D721Med (cell line): ENCODE measurements at regions not wholly inside any gene's neighbourhood (a gene's known extent, or its start where the extent isn't known, plus 50 kb on each side); places are given as distances from the start of the nearest gene placed in this dataset.

Source experiments
- DNase-seq: peaks from one replicate; pipeline ENCODE4 v3.0.0; 2011; ENCODE audit warnings: low spot score; ENCODE audit not compliant: insufficient read length
- FAIRE-seq: peaks from 2 replicates; lab custom pipeline; 2011; peaks lifted over from hg19 to GRCh38; lab: Jason Lieb, UNC
- TF ChIP-seq, protein P1 (sequence below): IDR thresholded peaks from 2 replicates; pipeline ENCODE4 v1.5.1; 2012; ENCODE audit warnings: mild to moderate bottlenecking, control low read depth; ENCODE audit not compliant: insufficient read depth; ENCODE audit errors: missing control alignments

DNA sequence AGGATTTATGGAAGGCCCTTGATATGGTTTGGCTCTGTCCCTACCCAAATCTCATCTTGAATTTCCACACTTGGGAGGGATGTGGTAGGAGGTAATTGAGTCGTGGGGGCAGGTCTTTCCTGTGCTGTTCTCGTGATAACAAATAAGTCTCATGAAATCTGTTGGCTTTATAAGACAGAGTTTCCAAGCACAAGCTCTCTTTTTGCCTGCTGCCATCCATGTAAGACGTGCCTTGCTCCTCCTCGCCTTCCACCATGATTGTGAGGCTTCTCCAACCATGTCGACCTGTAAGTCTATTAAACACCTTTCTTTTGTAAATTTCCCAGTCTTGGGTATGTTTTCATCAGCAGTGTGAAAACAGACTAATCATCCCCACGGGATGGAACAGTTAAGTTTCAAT is 557.2 kb upstream of the ISX start:
- no peak for DNase-seq
- no peak for FAIRE-seq
- TF ChIP-seq, protein P1, sequence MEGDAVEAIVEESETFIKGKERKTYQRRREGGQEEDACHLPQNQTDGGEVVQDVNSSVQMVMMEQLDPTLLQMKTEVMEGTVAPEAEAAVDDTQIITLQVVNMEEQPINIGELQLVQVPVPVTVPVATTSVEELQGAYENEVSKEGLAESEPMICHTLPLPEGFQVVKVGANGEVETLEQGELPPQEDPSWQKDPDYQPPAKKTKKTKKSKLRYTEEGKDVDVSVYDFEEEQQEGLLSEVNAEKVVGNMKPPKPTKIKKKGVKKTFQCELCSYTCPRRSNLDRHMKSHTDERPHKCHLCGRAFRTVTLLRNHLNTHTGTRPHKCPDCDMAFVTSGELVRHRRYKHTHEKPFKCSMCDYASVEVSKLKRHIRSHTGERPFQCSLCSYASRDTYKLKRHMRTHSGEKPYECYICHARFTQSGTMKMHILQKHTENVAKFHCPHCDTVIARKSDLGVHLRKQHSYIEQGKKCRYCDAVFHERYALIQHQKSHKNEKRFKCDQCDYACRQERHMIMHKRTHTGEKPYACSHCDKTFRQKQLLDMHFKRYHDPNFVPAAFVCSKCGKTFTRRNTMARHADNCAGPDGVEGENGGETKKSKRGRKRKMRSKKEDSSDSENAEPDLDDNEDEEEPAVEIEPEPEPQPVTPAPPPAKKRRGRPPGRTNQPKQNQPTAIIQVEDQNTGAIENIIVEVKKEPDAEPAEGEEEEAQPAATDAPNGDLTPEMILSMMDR: no peak

DNA sequence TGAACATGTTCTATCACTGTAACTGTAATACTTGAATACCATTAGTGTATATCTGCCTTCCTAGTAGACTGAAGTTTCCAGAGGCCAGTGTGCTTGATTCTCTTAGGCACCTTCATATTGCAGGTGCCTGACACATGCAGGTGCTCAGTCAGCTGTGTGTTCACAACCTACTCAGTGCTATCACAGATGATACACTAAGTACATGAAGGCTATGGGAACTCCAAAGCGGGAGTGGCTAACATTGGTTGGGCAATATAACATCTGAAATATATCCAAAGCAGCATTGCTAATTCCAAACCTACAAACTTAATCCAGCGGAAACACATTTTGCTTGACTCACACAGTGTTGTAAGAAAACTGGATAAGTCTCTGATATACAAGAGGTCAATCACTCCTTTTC is 539.3 kb upstream of the ISX start:
- TF ChIP-seq, protein P1: no peak
- DNase-seq (no peak), FAIRE-seq (no peak)

DNA sequence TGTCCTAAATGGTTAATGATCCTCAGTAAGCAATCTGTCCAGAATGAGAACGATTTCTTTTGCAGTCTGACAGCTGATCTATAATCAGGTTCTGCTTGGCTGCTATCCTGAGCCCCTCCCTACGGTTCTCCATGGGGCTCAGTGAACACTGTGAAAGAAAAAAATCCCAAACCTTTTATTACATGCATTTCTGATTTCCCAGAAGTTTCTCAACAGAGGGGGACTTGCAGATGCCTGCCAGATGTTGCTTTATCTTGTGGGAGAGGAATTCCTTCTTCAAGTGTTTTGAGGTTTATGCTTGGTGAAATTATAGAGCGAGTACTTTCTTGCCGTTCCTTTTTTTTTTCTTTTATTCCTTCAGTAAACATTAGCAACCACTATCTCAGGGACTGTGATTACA is 531.9 kb upstream of the ISX start:
- TF ChIP-seq, protein P1: no peak
- no peak for FAIRE-seq
- DNase-seq: no peak

DNA sequence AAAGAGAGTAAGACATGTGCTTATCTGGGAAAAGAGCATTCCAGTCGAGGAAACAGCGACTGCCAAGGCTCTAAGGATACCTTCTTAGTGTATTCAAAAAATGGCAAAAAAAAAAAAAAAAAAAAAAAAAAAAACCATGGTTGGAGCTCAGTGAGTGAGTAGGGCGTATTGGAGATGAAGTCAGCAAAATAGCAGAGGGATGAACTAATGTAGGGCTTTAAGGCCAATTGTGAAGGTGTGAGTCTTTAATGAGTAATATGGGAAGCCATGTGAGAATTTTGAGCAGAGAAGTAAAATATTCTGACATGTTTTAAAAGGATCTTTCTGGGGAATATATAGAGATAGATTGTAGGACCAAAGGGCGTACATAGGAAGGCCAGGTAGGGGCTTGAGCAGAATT is 498.6 kb upstream of the ISX start:
- FAIRE-seq: no peak
- TF ChIP-seq, protein P1: no peak

DNA sequence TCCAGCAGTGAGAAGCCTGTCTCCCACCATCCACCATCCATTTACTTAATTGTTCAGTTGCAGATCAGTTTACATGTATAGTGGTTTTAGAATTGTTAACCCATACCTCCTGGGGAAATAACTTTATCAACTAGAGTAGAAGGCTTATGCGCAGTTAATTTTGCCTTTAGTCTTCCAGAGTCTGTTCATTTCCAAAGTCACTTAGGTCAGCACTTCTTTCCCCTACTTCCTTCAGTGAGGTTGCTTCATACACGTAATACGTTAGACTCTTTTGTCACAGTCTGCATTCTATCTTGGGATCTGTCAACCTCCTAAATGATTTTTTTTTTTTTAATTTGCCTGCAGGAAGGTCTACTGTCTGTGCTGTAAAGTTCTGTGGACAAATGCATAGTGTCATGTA is 495.6 kb upstream of the ISX start:
- DNase-seq: no peak
- FAIRE-seq: no peak
- TF ChIP-seq, protein P1: no peak

More for the DNA sequence above, 498.6 kb upstream of the ISX start:
- DNase-seq: no peak

DNA sequence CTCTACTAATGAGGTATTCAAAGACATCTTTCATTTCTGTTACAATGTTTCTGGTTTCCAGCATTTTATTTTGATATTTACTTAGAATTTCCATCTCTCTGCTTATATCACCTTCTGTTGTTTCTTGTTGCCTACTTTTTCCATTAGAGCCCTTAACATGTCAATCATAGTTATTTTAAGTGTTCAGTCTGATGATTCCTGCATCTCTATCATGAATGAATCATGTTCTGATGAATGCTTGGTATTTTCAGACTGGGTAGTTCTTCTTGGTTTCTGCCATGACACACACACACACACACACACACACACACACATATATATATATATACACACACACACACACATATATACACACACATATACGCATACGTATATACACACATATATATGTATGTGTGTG is 486.4 kb upstream of the ISX start:
- DNase-seq: no peak
- FAIRE-seq: no peak

DNA sequence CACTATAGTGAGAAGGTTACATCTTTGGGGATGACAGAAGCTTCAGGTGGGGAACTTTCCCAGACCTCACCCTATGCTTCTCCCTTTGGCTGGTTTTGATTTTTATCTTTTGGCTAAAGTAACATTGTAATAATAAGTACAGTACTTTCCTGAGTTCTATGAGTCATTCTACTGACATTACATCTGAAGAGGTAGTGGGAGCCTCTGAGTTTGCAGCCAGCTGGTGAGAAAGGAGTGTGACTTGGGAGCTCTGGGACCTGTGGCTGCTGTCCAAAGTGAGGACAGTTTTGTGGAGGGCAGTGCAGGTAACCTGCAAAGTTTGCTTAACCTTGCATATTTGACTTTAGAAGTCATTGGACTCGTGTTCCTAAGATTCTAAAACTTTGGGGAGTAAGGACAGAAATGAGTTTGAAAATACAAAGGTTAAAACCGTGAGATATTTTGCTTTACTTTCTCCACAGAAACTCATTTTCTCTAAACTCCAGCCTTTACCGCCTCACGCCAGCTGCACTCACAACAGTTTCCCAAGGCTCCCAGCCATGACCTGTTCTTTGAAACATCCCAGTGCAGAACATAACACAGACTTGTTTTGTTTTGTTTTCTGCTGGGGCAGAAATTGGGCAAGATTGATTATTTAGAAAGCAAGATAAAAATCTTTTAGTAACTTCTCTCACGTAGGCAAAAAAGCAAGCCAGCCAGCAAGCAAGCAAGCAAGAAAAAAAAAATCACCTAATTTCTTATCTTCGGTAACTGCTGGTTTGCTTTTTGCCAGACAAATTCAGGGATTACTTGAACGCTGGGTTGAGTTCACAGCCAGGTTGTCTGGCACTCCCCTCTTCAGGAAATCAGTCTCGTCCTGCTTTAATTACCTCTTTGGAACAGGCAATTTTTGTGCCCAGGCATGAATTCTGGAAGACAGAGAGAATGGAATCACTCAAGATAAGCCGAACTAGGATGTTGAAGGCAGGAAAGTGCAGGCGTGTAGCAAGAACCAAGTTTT is 478.3 kb upstream of the ISX start:
- TF ChIP-seq, protein P1: no peak
- DNase-seq: no peak
- FAIRE-seq: no peak

More for the DNA sequence above, 486.4 kb upstream of the ISX start:
- TF ChIP-seq, protein P1: no peak
